Kidney epithelial cell (primary cell): ENCODE measurements at regions not wholly inside any gene's neighbourhood (a gene's known extent, or its start where the extent isn't known, plus 50 kb on each side); places are given as distances from the start of the nearest gene placed in this dataset.

Source experiments
- DNase-seq: peaks from one replicate; pipeline ENCODE4 v3.0.0-alpha.2; 2010; ENCODE audit warnings: low read depth
- H3K27me3 ChIP-seq: 2 replicates; pipeline ENCODE4 v1.6.0; 2011; ENCODE audit warnings: low read length; ENCODE audit not compliant: control insufficient read depth, insufficient read depth
- H3K36me3 ChIP-seq: 2 replicates; pipeline ENCODE4 v1.5.1; 2011; ENCODE audit warnings: low read length; ENCODE audit not compliant: control insufficient read depth, insufficient read depth
- H3K4me3 ChIP-seq: 2 replicates; pipeline ENCODE4 v1.5.1; 2011; ENCODE audit warnings: low read depth, mild to moderate bottlenecking, control low read depth, low read length
- TF ChIP-seq, protein P1 (sequence below): IDR thresholded peaks from 2 replicates; pipeline ENCODE4 v1.5.1; 2011; ENCODE audit warnings: mild to moderate bottlenecking, moderate library complexity, low read length, control low read depth, inconsistent platforms; ENCODE audit not compliant: insufficient read depth, poor library complexity, severe bottlenecking

DNA sequence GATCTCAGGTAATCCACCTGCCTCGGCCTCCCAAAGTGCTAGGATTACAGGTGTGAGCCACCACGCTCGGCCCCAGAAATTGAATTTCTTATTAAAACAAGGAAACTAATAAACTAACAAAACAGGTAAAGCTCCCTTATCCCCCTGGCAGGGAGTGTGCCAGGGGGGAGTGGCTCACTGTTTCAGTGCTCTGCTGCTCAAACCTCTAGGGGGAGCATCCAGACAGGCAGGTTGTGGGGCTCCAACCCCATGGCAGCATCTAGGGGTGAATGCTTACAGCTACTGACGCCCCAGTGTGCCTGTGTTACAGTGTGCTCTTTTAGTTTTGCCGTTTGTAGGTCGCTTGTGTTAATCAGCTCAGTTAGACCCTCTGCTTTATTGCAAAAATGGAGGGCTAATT is 605.0 kb downstream of the GABRG1 start:
- Histone ChIP-seq H3K36me3 (no peaks in the 10 kb centered on the region), H3K4me3 (no peak overlapping the region), H3K27me3 (no peaks in the 10 kb centered on the region)
- TF ChIP-seq, protein P1, sequence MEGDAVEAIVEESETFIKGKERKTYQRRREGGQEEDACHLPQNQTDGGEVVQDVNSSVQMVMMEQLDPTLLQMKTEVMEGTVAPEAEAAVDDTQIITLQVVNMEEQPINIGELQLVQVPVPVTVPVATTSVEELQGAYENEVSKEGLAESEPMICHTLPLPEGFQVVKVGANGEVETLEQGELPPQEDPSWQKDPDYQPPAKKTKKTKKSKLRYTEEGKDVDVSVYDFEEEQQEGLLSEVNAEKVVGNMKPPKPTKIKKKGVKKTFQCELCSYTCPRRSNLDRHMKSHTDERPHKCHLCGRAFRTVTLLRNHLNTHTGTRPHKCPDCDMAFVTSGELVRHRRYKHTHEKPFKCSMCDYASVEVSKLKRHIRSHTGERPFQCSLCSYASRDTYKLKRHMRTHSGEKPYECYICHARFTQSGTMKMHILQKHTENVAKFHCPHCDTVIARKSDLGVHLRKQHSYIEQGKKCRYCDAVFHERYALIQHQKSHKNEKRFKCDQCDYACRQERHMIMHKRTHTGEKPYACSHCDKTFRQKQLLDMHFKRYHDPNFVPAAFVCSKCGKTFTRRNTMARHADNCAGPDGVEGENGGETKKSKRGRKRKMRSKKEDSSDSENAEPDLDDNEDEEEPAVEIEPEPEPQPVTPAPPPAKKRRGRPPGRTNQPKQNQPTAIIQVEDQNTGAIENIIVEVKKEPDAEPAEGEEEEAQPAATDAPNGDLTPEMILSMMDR = no peak
- no peak for DNase-seq

DNA sequence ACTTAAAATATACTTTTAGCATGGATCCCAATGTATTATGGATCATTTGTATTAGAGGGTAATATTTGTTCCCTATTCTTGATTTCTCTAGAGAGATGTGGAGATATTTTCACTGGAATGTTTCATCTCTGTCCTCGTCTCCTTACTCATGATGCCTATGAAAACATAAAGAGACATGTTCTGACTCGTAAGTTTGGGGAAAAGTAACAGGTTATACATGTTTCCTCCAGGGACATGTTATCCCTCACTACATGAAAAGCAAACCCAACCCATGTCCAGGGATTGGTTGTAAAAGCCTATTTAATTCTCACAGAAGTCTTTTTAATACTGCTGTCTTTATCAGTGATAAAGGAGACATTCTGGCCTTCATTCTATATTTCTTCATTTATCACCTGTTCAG is 621.4 kb downstream of the GABRG1 start:
- TF ChIP-seq, protein P1 = no peak
- DNase-seq = no peak
- H3K36me3 ChIP-seq = no peaks in the 10 kb centered on the region
- H3K4me3 ChIP-seq = no peak overlapping the region
- H3K27me3 ChIP-seq = no peaks in the 10 kb centered on the region

DNA sequence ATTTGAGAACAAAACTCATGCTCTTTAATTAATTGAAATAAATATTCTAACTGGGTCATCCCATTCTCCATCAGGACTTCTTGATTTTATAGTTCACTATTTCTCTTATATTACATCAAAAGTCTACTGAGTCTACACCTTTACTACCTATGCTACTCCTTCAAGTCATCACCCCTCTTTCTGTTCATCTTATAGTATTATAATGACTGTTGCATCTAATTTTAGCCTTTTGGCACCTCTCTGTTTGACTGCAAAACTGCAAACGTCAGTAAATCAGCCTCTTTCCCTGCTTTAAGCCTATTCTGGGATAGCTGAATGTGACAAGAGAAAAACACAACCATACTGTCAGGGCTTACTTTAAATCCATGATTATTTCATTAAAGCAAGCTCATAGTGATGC is 639.1 kb downstream of the GABRG1 start:
- no peak for DNase-seq

DNA sequence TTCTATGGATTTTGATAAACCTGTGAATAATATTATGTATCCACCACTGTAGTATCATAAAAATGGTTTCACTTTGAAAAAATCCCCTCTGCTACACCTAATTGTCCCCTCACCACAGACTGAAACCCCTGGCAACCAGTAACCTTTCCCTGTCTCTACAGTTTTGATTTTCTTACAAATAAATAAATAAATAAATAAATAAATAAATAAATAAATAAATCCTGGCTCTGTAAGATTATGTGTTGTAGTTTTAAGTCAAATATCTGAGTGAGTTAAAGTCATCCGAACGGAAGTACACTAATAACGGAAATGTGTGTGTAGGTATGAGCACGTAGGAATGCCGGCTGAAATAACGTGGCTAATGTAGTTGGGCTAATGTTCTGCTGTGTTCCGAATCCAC is 641.5 kb downstream of the GABRG1 start:
- no peak for DNase-seq
- H3K4me3 ChIP-seq = no peak overlapping the region
- TF ChIP-seq, protein P1 = no peak
- H3K36me3 ChIP-seq = no peaks in the 10 kb centered on the region
- H3K27me3 ChIP-seq = no peaks in the 10 kb centered on the region

More for the DNA sequence above, 639.1 kb downstream of the GABRG1 start:
- no peaks in the 10 kb centered on the region for H3K36me3 ChIP-seq
- H3K4me3 ChIP-seq = no peak overlapping the region
- H3K27me3 ChIP-seq = no peaks in the 10 kb centered on the region
- TF ChIP-seq, protein P1 = no peak

DNA sequence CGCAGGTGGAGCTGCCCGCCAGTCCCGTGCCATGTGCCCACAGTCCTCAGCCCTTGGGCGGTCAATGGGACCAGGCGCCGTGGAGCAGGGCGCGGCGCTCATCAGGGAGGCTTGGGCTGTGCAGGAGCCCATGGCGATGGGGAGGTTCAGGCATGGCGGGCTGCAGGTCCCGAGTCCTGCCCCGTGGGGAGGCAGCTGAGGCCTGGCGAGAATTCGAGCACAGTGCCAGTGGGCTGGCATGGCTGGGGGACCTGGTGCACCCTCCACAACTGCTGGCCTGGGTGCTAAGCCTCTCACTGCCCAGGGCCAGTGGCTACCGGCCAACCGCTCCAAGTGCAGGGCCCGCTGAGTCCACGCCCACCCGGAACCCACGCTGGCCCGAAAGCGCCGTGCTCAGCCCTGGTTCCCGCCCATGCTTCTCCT is 646.5 kb downstream of the GABRG1 start:
- Histone ChIP-seq H3K36me3 (no peaks in the 10 kb centered on the region), H3K4me3 (no peak overlapping the region), H3K27me3 (no peaks in the 10 kb centered on the region)
- TF ChIP-seq, protein P1 = no peak
- no peak for DNase-seq

DNA sequence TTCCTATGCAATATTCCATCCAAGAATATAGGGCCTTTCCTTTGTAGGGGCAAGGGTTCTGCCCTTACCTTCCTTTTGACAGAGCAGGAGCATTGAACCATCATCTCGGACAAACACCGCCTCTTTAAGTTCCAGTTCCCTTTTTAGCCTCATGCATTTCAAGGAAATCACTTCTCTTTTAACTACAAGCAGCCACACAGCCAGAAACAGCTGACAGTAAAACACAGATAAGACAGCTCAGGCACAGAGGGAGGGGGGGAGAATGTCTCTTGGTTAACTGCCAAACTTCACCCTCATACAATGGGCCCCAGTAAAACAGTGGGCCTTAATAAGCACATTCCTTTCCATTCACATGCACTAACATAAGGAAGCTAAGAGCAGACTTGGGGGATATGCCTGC is 648.3 kb downstream of the GABRG1 start:
- Histone ChIP-seq H3K4me3 (no peak overlapping the region), H3K36me3 (no peaks in the 10 kb centered on the region), H3K27me3 (no peaks in the 10 kb centered on the region)
- DNase-seq = no peak
- TF ChIP-seq, protein P1 = no peak
